SK-N-MC (cell line): ENCODE measurements at regions not wholly inside any gene's neighbourhood (a gene's known extent, or its start where the extent isn't known, plus 50 kb on each side); places are given as distances from the start of the nearest gene placed in this dataset.

Experiments
- FOXP2 ChIP-seq: optimal IDR thresholded peaks from 2 replicates; pipeline ENCODE3; 2011; ENCODE audit warnings: mild to moderate bottlenecking, moderate library complexity; ENCODE audit not compliant: insufficient read depth; ENCODE audit errors: extremely low read length, control extremely low read depth
- POLR2AphosphoS5 ChIP-seq: IDR thresholded peaks from 2 replicates; pipeline ENCODE4 v1.6.1; 2012; ENCODE audit warnings: mild to moderate bottlenecking, low read depth, low read length, borderline replicate concordance

DNA sequence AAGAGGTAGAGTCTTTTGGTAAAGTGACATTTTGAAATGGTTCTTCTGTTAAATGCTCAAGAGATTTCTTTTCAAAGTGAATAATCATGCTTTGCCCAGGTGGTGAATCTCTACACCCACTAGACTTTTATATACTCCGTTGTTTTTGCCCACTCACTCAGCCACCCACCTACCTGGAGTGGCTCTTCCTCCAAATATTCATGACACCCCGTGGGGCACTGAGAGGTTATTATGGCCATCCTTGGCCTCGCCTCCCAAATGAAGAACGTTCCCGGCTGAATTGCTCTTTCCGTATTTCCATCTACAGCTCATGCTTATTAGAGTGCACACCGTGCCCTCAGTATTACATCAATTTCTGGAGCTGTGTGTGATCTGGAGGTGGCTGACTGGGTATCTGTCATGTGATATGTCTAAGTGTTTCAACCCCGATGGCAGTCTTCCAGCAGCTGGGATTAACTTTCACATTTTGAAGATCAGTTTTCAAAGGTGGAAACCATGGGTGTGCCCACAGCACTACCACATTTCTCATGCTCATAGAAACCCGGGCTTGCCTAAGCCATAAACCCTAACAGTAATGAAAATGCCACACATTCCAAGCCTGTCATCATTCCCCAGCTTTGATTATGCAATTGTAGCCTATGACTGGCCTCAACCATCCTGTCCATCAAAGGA is 406.6 kb upstream of the MMADHC start:
- no peak for TF ChIP-seq POLR2AphosphoS5
- no peak for TF ChIP-seq FOXP2
